Loucy (cell line): ENCODE measurements at regions not wholly inside any gene's neighbourhood (a gene's known extent, or its start where the extent isn't known, plus 50 kb on each side); places are given as distances from the start of the nearest gene placed in this dataset.

Source experiments
- H2AFZ ChIP-seq: fragments of 200-600 bp; sonication (generic); 2 replicates; pipeline ENCODE4 v1.6.0; 2016; ENCODE audit warnings: antibody characterized with exemption, mild to moderate bottlenecking, low read length, moderate library complexity
- H3F3A ChIP-seq: fragments of 200-600 bp; 2 replicates; pipeline ENCODE4 v1.6.0; 2016; ENCODE audit warnings: antibody characterized with exemption, low read depth, mild to moderate bottlenecking
- H3K27me3 ChIP-seq: fragments of 200-600 bp; sonication (generic); 2 replicates; pipeline ENCODE4 v1.6.1; 2014; ENCODE audit warnings: low read length, mild to moderate bottlenecking; ENCODE audit not compliant: insufficient read depth, poor library complexity, severe bottlenecking
- H3K36me3 ChIP-seq: fragments of 200-600 bp; sonication (generic); 2 replicates; pipeline ENCODE4 v1.6.1; 2016; ENCODE audit warnings: low read length; ENCODE audit not compliant: insufficient read depth
- H3K4me1 ChIP-seq: fragments of 200-600 bp; sonication (generic); 2 replicates; pipeline ENCODE4 v1.5.1; 2014; ENCODE audit warnings: low read length, mild to moderate bottlenecking; ENCODE audit not compliant: insufficient read depth, poor library complexity, severe bottlenecking
- H3K4me2 ChIP-seq: fragments of 200-600 bp; sonication (generic); 2 replicates; pipeline ENCODE4 v1.6.0; 2014; ENCODE audit warnings: antibody characterized with exemption, low read length, low read depth, mild to moderate bottlenecking; ENCODE audit not compliant: poor library complexity, severe bottlenecking
- H3K4me3 ChIP-seq: fragments of 200-600 bp; sonication (generic); 2 replicates; pipeline ENCODE4 v1.5.1; 2014; ENCODE audit warnings: low read length, mild to moderate bottlenecking, mixed read lengths; ENCODE audit not compliant: poor library complexity, severe bottlenecking
- H3K79me2 ChIP-seq: fragments of 200-600 bp; sonication (generic); 2 replicates; pipeline ENCODE4 v1.6.1; 2014; ENCODE audit warnings: low read length; ENCODE audit not compliant: insufficient read depth
- H3K9ac ChIP-seq: fragments of 200-600 bp; sonication (generic); 2 replicates; pipeline ENCODE4 v1.6.0; 2014; ENCODE audit warnings: mild to moderate bottlenecking, low read depth, low read length, moderate library complexity; ENCODE audit not compliant: poor library complexity, severe bottlenecking
- H3K9me2 ChIP-seq: fragments of 200-600 bp; sonication (generic); replicated peaks from 2 replicates; pipeline ENCODE4 v1.6.1; 2016; ENCODE audit warnings: low read depth, low read length, mixed read lengths
- H3K9me3 ChIP-seq: fragments of 200-600 bp; sonication (generic); 2 replicates; pipeline ENCODE4 v1.6.1; 2014; ENCODE audit warnings: mild to moderate bottlenecking, antibody characterized with exemption, low read length, low read depth; ENCODE audit not compliant: insufficient read depth
- H4K20me1 ChIP-seq: fragments of 200-600 bp; sonication (generic); 2 replicates; pipeline ENCODE4 v1.6.0; 2014; ENCODE audit warnings: antibody characterized with exemption, low read length, mild to moderate bottlenecking; ENCODE audit not compliant: insufficient read depth, poor library complexity, severe bottlenecking
- EZH2phosphoT487 ChIP-seq: fragments of 200-600 bp; IDR thresholded peaks from 2 replicates; pipeline ENCODE4 v1.6.1; 2018; ENCODE audit warnings: antibody characterized with exemption, mild to moderate bottlenecking, moderate library complexity, borderline replicate concordance
- TF ChIP-seq, protein P1 (sequence below): fragments of 200-600 bp; sonication (generic); conservative IDR thresholded peaks from 2 replicates; pipeline ENCODE4 v1.5.1; 2014; ENCODE audit warnings: mild to moderate bottlenecking, antibody characterized with exemption, low read length

- H3K27me3 ChIP-seq, result peaks cover 20% of the 10 kb centered on the region
- H3K36me3 ChIP-seq, result no peaks in the 10 kb centered on the region
- TF ChIP-seq, protein P1, sequence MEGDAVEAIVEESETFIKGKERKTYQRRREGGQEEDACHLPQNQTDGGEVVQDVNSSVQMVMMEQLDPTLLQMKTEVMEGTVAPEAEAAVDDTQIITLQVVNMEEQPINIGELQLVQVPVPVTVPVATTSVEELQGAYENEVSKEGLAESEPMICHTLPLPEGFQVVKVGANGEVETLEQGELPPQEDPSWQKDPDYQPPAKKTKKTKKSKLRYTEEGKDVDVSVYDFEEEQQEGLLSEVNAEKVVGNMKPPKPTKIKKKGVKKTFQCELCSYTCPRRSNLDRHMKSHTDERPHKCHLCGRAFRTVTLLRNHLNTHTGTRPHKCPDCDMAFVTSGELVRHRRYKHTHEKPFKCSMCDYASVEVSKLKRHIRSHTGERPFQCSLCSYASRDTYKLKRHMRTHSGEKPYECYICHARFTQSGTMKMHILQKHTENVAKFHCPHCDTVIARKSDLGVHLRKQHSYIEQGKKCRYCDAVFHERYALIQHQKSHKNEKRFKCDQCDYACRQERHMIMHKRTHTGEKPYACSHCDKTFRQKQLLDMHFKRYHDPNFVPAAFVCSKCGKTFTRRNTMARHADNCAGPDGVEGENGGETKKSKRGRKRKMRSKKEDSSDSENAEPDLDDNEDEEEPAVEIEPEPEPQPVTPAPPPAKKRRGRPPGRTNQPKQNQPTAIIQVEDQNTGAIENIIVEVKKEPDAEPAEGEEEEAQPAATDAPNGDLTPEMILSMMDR, result no peak
- TF ChIP-seq EZH2phosphoT487, result no peak
- no peak overlapping the region for H2AFZ ChIP-seq
- no peak overlapping the region for H3K9ac ChIP-seq
- no peaks in the 10 kb centered on the region for H4K20me1 ChIP-seq
- H3K79me2 ChIP-seq, result no peaks in the 10 kb centered on the region
- H3K4me3 ChIP-seq, result no peak overlapping the region
- no peaks in the 10 kb centered on the region for H3K9me3 ChIP-seq
- H3F3A ChIP-seq, result no peaks in the 10 kb centered on the region
- H3K9me2 ChIP-seq, result no peaks in the 10 kb centered on the region
- H3K4me2 ChIP-seq, result no peak overlapping the region
- no peaks in the 10 kb centered on the region for H3K4me1 ChIP-seq
These were observed 263.7 kb downstream of the KCTD12 start for GRCh38 chr13:76622315-76623040.

GRCh38 chr13:76621705-76622104 lies 264.5 kb downstream of the KCTD12 start:
- H3K9me3 ChIP-seq, result no peaks in the 10 kb centered on the region
- no peaks in the 10 kb centered on the region for H3K79me2 ChIP-seq
- TF ChIP-seq, protein P1, result no peak
- no peak for TF ChIP-seq EZH2phosphoT487
- no peak overlapping the region for H2AFZ ChIP-seq
- H3K4me1 ChIP-seq, result no peaks in the 10 kb centered on the region
- H3K9ac ChIP-seq, result no peak overlapping the region
- H3K4me2 ChIP-seq, result no peak overlapping the region
- no peaks in the 10 kb centered on the region for H4K20me1 ChIP-seq
- H3F3A ChIP-seq, result no peaks in the 10 kb centered on the region
- H3K9me2 ChIP-seq, result no peaks in the 10 kb centered on the region
- H3K4me3 ChIP-seq, result no peak overlapping the region
- H3K36me3 ChIP-seq, result no peaks in the 10 kb centered on the region
- H3K27me3 ChIP-seq, result peaks cover 20% of the 10 kb centered on the region

DNA sequence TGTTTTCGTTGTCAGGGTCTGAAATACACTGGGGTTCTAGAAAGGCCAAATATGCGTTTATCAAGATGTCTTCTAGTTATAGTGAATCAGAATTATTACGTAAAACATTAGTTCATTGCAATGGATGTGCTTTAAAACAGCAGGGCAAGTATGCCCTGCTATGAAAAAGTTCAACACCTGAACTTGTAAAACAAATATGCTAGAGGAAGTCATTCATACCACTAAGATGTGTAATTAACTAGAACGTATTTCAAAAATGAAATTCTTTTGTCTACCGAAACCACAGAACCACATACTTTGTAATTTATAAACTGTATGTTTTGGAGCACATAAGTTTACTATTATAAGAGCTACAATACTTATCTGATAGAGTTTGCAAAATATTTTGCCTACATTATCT lies 266.2 kb downstream of the KCTD12 start:
- Histone ChIP-seq H2AFZ (no peak overlapping the region), H3K9ac (no peak overlapping the region), H3K4me3 (no peak overlapping the region), H3F3A (no peaks in the 10 kb centered on the region), H3K4me1 (no peaks in the 10 kb centered on the region), H3K36me3 (no peaks in the 10 kb centered on the region), H3K27me3 (peaks cover 15% of the 10 kb centered on the region), H4K20me1 (no peaks in the 10 kb centered on the region), H3K9me2 (no peaks in the 10 kb centered on the region), H3K79me2 (no peaks in the 10 kb centered on the region), H3K4me2 (no peak overlapping the region), H3K9me3 (no peaks in the 10 kb centered on the region)
- no peak for TF ChIP-seq EZH2phosphoT487
- TF ChIP-seq, protein P1, result no peak
